Right renal pelvis (tissue), 4 donors: ENCODE measurements at regions not wholly inside any gene's neighbourhood (a gene's known extent, or its start where the extent isn't known, plus 50 kb on each side); places are given as distances from the start of the nearest gene placed in this dataset.

ENCODE experiments used
- DNase-seq, 4 donors: peaks; one replicate each; pipeline ENCODE4 v3.0.0-alpha.2; 2013; ENCODE audit warnings: low read depth in 4 of 4, low spot score in 3 of 4, missing footprints in 1 of 4

DNA sequence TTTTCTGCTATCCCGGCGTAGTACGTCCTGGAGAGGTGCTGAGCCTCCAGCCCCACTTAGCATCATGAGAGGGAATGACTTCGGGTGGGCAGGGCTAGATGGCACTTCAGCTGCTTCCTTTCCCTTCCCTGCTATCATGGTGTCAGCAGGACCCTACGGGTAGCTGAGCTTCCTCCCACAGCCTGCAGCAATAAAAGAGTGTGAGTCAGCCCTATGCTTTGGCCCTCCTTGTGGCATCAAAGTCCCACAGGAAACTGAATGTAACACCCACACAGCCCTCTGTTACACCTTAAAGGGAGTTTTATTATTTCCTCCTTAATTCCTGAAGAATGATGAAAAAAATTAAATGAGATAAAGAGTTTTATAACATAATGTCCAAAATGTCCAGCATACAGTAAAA lies 458.1 kb downstream of the RPS24 start:
- DNase-seq = no peak

DNA sequence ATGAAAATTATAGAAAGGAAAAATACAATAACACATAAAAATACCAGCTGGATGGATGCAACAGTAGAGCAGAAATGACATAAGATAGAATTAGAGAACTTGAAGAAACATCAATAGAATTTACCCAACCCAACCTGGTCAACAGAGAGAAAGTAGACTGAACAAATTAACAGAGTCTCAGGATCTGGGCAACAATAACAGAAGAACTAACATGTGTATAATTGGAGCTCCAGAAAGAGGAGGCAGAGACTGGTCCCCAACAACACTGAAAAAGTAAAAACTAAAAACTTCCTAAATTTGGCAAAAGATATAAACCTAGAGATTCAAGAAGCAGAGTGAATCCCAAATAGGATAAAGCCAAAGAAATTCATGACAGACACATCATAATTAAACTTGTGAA lies 458.8 kb downstream of the RPS24 start:
- DNase-seq = no peak

- DNase-seq = no peak
Measured at GRCh38 chr10:78494179-78494578, 460.5 kb downstream of the RPS24 start.

DNA sequence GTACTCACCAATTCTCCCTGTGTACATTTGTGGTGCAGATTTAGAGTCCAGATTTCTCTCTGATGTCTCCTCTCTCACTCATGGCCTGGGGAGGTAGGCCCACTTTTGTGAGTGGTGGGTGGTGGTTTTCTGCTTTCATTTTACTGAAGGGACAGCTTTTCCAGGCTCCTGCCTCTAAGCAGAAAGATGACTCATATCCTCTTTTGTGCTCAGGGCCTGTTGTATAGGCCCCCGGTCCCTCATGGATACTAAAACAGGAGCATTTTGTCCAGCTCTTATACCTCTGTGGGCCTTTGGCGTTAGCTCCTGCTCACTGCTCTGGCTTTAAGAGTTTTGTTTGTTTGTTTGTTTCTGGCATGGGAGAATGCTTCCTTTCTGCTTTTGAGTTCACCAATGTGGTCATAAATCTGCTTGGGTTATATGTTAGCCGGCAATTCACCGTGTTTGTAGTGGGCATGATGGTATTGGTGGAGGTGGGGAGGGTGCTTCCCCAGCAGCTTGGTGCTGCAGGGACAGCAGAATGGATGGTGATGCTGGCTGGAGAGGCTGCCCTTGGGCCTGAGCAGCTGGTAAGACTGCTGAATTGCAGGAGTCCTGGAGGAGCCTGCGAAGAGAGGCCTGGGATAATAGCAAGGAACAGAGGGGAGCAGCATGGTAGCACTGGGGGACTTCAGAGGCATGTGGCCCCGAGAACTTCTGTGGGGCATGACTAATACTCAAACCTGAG lies 468.7 kb downstream of the RPS24 start:
- no peak for DNase-seq

DNA sequence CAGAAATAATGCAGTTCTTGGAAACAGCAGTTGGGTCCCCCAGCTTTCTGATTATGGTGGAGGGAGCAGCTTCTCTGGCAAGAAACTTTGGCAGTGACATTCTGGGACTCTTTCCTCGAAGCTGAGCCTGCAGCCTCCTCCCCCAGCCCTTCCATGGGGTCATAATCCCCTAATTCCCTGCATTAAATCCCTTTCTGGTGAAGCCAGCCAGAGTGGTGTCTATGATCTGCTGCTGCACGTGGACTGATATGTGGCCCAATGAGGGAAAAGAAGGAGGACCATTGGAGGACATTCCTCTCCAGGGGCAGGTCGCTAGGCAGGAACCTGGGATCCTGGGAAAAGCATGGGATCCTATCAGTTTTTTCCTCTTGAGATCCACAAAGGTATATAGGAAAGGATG lies 470.5 kb downstream of the RPS24 start:
- DNase-seq = no peak

DNA sequence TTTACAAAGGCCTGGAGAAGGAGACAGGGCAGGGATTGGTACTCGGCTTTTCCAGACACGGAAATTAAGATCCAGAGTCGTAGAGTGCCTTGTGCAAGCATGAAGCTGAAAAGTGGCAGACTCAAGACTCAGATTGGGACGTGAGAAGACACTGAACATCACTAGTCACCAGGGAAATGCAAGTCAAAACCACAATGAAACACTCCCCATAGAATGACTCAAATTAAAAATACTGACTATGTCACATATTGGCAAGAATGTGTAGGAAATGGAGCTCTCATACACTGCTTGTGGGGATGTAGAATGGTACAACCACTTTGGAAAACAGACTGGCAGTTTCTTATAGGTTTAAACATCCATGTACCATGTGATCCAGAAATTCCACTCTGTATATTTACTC lies 472.0 kb downstream of the RPS24 start:
- DNase-seq = no peak

GRCh38 chr10:78506614-78507013 lies 473.0 kb downstream of the RPS24 start:
- DNase-seq = no peak

DNA sequence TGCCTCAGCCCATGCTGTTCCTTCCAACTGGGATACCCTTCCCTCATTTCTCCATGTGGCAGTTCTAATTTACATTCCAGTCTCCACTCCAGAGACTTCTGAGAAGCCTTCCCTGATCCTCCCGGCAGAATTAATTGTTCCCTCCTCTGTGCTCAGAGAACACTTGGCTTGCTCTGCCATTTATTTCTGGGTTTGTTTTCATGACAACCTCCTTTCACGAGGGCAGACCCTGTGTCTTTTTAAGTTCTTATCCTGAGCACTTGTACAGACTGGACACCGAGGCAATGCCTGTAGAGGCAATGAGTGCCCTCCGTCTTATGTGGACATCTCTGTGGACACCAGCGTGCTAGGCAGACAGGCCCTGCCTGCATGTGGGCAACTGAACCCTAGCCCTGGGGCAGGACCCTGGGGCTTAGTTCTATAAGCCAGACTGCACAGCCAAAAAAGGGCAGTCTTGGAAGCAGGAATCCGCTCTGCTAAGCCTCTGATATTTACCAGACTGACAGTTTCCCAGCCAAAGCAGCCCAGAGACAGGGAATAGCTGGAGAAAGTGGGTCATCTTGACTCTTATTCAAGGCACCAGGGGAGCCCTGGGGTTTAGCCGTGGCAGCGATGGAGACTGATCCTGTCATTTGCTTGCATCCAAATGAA lies 474.0 kb downstream of the RPS24 start:
- DNase-seq = no peak

- DNase-seq = no peak
Measured at GRCh38 chr10:78508955-78509748, 475.5 kb downstream of the RPS24 start.

DNA sequence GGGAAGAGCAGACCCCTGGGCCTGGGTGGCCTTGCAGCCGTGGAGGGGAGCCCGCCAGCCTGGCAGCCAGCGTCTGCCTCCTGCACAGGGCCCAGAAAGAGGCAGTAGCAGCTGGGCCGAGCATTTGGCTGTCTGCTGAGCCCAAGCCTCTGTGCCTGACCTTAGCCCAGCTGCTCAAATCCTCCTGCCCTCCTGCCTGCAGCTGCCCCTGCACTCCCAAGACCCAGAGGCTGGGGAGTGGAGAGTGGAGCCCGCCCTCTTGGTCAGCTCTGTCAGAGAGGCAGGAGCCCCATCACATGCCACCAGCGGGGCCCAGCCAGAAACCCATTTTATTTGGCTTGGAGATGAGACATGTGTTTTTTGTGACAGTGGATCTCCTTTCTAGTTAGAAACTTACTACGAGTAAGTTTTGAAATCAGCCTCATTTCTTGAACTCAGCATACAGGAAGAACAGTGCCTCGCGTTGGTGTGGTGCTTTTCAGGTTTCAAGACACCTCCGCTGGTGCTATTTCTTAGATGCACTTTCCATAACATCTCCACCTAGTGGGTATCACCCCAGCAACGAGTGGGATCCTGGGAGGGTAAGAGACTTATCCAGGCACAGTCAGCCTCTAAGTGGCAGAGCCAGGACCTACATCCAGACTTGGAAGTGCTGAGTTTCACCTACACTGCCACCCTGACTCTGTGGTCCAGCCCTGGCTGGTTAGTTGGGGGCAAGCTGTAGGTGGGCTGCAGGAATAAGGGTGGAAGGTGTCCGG lies 477.1 kb downstream of the RPS24 start:
- DNase-seq = no peak

DNA sequence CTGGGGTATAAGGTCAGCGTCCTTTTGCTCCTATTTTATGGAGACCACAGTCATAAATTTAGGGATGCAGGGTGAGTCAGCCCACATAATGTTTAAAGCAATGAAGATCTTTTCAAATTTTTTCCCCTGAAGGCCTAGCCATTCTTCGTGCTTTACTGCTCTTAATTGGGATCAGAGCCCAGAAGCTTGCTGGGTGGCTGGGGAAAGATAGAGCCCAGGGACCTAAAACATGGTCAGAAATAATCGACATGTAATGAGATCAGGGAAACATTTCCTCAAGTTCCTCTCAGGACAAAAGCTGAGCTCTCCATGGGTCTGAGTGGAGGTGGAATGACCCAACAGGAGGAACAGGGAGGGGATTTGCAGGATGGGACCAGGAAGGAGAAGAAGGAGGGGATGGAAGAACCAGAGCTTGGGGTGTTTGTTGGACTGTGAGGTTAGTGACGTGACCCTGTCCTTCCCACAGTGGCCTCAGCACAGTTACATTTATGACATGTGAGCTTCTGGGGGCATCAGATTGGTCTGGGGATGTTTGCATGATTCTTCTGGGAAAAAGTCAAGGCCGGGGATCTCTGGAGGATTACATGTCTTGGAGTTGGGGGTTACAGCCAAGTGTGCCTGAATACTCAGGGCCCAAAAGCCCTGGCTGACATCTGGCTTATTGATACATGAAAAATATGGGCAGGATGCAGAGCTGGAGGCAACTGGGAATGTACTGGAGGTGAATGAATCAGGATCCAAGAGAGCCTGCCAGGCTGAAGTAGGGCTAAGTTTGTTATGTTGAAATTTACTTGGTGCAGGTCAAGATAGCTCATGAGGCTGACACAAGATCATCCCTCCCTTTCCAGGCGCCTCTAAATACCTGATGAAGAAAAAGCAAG lies 477.9 kb downstream of the RPS24 start:
- no peak for DNase-seq

GRCh38 chr10:78512205-78512550 lies 478.5 kb downstream of the RPS24 start:
- no peak for DNase-seq

DNA sequence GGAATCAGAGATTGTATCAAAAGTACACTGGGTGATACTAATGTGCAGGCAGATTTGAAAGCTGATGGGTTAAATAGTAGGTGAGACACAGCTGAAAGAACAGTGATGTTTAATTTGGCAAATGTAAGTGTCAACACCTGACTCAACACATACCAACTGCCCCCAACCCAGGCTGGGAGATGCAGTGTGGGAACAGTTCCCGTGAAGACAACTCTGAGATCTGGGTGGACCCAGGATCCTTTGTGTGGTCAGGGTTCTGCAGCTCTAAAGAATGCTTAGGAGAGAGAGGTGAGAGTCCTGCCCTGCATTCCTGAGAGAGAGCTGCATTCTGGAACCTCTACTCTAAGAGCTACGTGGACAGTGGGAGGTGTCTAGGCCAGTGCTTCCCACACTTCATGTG lies 479.7 kb downstream of the RPS24 start:
- no peak for DNase-seq

GRCh38 chr10:78513986-78514385 lies 480.3 kb downstream of the RPS24 start:
- DNase-seq = no peak

DNA sequence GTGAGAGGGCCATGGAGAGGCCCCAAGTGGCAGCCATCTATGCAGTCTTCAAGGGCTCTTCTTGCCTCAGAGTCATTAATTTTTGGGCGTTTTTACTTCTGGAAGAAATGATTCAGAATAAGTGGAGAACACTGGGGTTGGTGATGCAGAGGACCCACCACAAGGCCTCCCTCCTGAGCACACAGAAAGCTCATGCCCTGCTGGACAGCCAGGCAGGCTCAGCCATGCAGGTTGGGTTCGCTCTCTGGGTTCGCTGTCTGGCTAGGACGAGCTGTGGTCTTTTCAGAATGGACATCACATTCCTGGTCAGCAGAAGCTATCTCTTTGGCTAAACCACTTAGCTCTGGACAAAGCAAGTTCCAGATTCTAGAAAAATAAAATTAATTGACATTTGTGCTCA lies 480.8 kb downstream of the RPS24 start:
- no peak for DNase-seq

- no peak for DNase-seq
Measured at GRCh38 chr10:78515038-78515872, 481.6 kb downstream of the RPS24 start.

DNA sequence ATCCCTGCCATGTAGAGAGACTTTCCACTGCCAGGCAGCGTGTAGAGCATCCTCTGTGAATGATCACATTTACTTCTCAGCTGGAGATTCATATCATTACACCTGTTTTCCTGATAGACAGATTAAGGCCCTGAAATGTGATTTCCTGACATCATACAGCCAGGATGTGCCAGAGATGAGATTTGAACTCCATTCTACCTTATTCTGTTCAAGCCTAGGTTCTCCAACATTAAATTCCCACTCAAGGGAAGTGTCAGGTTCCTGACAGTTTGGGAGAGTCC lies 482.1 kb downstream of the RPS24 start:
- no peak for DNase-seq

- DNase-seq = no peak
Measured at GRCh38 chr10:78516236-78516635, 482.6 kb downstream of the RPS24 start.

DNA sequence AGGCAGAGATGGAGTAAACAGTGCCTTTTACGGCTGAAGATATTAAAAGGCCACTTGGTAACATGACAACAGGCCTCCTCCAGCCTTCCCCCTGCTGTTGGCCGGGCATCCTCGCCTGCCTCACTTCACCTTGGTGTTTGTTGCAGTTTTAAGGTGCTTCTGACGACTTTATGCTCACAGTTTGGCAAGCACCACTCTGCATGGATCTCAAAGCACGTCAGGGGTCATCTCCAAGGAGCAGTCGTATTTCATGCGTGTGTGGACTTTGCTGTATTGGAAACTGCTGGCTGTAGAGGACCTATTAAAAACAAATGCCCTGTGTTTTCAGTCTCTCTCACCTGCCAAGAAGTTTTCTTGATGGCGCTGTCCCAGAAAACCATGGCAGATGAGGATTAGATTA lies 483.1 kb downstream of the RPS24 start:
- no peak for DNase-seq

GRCh38 chr10:78518224-78518623 lies 484.6 kb downstream of the RPS24 start:
- no peak for DNase-seq
